ENCODE measurements at regions not wholly inside any gene's neighbourhood (a gene's known extent, or its start where the extent isn't known, plus 50 kb on each side); places are given as distances from the start of the nearest gene placed in this dataset.

- Histone ChIP-seq H3K4me3 (no peak overlapping the region), H3K27me3 (no peaks in the 10 kb centered on the region), H3K27ac (no peak overlapping the region), H3K4me1 (no peaks in the 10 kb centered on the region), H3K36me3 (no peaks in the 10 kb centered on the region), H3K9me3 (peaks cover 5% of the 10 kb centered on the region)
- DNase-seq (ENCODE audit: low spot score in 2 of 2), result no peak
- TF ChIP-seq POLR2A (IDR thresholded peaks at IDR 0.05) (no peak), EP300 (IDR thresholded peaks at IDR 0.05) (no peak), POLR2AphosphoS5 (IDR thresholded peaks at IDR 0.05) (no peak), CTCF (IDR thresholded peaks at IDR 0.05) (no peak)
- 95% methylated on average over 5 of the region's 5 CpGs for WGBS
Observed at GRCh38 chr6:11282875-11283274, 50.4 kb upstream of the NEDD9 start.
